ENCODE measurements at regions not wholly inside any gene's neighbourhood (a gene's known extent, or its start where the extent isn't known, plus 50 kb on each side); places are given as distances from the start of the nearest gene placed in this dataset.
"Not testable (repeated sequence)": the region's sequence is repeated elsewhere in the genome, so short reads cannot be mapped to it uniquely, and the experiment has no call there.

- no peak for DNase-seq
Observed at GRCh38 chr7:79531905-79532664, 78.6 kb upstream of the MAGI2 start.

GRCh38 chr7:79531116-79531515 lies 77.6 kb upstream of the MAGI2 start:
- DNase-seq = no peak

DNA sequence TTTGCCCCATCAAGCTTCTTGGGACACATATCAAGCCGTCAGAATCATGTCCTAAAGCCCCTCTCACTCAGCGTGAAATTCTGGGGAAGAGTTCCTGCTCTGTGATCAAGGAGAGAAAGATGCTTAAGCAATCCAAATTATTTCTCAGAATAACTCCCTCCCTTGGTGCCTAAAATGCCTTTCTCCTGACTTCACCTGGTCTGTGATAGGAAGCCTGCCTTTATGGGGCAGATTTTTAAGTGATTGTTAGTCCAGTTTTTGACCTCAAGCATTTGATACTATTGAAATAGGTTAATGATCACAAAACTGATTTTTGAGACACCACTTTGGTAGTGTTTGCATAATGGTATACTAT lies 76.4 kb upstream of the MAGI2 start:
- DNase-seq = no peak

DNA sequence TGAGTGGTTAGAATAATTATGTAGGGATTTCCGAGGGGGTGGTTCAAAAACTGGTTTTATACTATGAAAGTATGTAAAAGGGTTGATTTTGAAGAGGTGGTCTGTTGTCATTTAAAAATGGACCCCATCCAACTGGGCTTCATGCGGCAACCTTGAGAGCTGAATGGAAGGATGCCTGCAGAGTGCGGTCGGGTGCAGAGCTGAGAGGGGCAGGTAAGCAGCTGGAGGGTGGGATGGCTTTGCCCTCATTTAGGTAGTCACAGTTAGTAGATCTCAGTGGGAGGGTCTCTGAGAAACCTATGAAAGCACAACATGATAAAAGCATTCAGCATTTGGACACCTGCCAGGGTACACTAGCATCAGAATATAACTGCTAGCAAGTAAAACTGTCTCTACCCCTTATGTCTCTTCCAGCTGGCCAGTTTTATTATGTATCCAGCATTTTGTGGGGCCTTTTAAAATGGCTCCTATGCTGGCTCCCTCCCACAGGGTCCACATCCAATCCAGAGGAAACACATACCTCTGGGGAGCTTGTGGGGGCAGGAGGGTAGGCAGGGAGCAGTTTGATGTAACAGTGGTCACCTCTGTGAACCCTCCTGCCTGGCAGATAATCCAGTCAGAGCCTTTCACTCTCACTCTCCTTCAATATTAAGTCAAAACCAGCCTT lies 75.9 kb upstream of the MAGI2 start:
- DNase-seq = no peak

- no peak for DNase-seq
Observed at GRCh38 chr7:79528421-79528820, 75.0 kb upstream of the MAGI2 start.

DNA sequence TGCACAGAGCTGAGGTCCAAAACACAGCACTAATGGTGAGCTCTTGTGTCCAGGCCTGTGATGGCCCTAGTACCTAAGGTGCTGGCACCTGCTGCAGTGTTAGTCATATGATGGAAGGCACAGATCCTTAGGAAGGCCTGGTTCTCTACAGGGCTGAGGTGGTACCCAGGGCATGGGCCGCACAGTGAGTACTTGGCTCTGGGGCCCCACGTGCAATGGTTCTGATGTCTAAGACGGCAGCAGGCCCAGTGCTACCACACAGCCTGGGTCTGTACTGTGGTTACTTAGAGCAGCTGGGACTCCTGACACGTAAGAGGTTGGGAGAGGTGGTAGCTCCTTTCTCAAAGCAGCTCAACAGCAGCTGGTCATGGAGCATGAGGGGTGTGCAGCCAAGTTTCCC lies 70.6 kb upstream of the MAGI2 start:
- no peak for DNase-seq

DNA sequence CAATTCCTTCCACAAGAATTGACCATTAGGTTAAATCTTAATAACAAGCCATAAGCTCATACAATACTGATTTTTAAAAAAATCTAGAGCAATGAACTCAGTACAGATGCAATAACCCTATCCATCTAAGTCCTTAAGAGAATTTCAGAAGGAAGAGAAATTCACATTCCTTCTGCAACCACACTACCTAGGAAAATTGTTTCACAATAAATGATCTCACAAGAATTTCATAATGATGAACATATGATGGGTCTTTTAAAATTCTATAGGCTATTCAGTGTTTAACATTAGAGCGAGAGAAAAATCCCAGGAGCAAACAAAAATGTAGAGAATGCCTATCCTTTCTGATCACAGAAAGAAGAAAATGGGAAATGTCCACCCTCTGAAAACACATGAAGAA lies 70.0 kb upstream of the MAGI2 start:
- no peak for DNase-seq

DNA sequence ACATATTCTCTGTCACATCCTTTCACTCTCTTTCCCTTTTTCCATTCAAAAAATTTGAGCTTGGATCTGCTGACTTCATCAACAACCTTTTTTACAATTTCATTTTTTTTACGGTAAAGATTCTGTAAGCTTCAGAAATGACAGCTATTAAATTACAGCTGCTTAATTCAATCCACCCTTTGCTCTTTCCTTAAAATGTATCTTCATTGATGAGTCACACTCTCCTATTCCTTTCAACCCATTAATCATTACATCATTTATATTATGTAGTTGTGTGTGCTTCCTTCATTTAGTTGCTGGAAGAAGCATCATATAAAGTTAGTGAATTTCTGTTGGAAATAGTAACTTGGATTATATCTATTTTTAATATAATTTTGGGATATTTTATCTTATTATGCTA lies 67.1 kb upstream of the MAGI2 start:
- DNase-seq = no peak

- no peak for DNase-seq
Observed at GRCh38 chr7:79515358-79515757, 61.9 kb upstream of the MAGI2 start.

DNA sequence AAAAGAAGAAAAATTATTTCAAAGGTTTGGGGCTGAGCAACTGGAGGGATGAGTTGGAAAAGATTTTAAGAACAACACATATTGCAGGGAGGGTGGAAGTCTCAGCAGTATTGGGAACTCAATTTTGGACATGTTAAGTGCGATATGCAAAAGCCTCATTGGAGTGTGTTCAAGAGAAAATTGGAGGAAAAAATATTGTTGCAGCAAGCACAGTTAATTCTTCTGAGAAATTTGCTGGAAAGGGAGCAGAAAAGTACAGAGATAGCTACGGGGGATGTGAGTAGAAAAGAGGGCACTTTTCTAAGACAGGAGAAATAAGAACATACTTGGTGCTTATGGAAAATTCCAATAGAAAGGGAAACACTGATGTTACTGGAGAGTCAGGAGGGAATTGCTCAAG lies 59.8 kb upstream of the MAGI2 start:
- no peak for DNase-seq

DNA sequence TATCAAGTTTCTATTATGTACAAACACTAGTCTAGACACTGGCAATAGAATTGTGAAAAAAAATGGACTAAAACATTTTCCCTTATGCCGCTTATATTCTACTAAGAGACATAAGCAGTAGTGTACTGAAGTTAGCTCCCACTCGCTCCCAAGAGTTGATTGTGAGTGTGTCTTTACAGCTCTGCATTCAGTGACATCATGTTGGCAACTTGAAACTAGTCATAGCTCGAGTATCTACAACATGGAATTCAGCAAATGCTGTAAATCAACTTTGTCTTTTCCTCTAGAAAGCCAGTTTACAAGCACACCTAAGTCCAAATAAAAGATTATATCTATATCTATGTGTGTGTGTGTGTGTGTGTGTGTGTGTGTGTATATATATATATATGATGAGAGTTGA lies 58.8 kb upstream of the MAGI2 start:
- no peak for DNase-seq

DNA sequence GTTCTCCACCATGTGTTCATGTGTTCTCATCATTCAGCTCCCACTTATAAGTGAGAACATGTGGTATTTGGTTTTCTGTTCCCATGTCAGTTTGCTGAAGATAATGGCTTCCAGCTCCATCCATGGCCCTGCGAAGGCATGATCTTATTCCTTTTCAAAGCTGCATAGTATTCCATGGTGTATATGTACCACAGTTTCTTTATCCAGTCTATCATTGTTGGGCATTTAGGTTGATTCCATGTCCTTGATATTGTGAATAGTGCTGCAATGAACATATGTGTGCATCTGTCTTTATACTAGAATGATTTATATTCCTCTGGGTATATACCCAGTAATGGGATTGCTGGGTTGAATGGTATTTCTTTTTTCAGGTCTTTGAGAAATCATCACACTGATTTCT lies 57.6 kb upstream of the MAGI2 start:
- not testable (repeated sequence) for DNase-seq

- DNase-seq = no peak
Observed at GRCh38 chr7:79507131-79507530, 53.7 kb upstream of the MAGI2 start.

GRCh38 chr7:79506481-79506880 lies 53.0 kb upstream of the MAGI2 start:
- DNase-seq = no peak

- DNase-seq = no peak
Observed at GRCh38 chr7:79504607-79505389, 51.3 kb upstream of the MAGI2 start.

All from CD4-positive, alpha-beta T cell treated with Interleukin-15 for 1 hour (primary cell).